Myocyte (in vitro differentiated cells): ENCODE measurements at regions not wholly inside any gene's neighbourhood (a gene's known extent, or its start where the extent isn't known, plus 50 kb on each side); places are given as distances from the start of the nearest gene placed in this dataset.
A peak's percentile ranks its signal among the peaks of the same experiment; 100 is the strongest.
"Not testable (repeated sequence)": the region's sequence is repeated elsewhere in the genome, so short reads cannot be mapped to it uniquely, and the experiment has no call there.

ENCODE experiments used
- DNase-seq: peaks from one replicate; pipeline ENCODE4 v3.0.0-alpha.2; 2012; ENCODE audit warnings: low read depth

DNA sequence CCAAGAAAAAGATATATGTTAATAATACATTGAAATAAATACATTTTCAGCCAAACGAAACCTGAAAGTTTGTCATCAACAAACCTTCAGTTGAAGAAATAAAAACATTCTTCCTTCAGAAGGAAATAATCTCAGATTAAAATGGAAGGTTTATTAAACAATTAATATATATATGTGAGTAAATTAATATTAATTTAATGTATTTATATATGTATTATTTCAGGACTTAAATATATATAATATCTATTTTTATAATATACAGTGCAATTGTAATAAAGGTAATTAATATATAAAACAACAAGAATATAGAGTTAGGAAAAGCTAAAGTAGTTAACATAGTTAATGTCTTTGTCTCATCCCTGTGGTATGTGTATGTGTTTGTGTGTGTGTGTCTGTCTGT is 102.2 kb upstream of the CDC14C start:
- no peak for DNase-seq

DNA sequence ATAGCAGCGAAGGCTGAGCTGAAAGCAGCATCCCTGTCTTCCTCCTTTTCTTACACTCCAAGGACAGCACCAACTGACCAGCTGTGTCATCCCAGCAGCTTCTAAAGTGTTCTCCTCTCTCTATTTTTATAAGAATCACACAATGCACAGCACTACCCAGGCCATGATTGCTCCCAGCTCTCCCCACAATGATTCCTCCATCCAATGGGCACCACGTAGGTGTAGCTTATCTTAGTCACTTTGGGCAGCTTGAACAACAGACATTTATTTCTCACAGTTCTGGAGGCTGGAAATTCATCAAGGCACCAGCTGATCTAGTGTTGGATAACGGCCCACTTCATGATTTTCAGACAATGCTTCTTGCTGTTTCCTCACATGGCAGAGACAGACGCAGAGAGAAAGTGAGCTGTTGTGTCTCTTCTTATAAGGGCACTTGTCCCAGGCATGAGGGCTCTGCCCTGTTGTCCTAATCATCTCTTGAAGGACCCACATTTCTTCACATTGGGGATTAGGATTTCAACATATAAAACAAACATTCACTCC is 92.0 kb upstream of the CDC14C start:
- DNase-seq, result no peak

DNA sequence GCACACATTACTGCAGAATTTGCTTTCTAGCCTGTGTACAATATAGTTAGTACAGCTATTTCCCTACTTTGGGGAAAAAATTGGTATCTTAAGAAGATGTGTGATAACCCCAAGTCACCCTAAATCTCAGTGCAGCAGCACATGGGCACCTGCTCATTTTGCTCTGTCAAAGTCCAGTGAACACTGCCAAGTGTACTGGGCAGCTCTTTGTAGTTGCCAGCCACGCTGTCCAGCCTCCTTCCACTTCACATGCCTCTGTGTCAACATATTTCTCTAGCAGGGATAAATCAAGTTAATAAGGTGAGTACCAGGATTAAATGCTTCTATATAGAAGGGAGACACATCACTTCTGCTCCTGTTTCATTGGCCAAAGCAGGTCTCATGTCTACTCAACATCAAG is 87.1 kb upstream of the CDC14C start:
- no peak for DNase-seq

DNA sequence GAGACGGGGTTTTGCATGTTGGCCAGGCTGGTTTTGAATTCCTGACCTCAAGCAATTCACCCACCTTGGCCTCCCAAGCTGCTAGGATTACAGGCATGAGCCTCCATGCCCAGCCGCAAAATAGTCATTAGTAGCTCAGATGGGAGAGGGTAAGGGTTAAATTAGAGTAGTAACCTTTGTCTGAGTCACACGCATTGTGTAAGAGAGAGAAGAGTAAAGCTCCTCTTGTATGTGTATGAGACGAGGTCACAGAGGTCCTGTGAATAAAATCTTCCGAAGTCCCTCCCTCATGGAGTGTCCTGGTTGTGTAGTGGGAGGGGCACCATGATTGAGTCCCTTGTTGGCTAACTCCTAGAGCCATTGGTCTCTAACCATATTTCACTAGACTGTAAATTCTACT is 85.2 kb upstream of the CDC14C start:
- no peak for DNase-seq

DNA sequence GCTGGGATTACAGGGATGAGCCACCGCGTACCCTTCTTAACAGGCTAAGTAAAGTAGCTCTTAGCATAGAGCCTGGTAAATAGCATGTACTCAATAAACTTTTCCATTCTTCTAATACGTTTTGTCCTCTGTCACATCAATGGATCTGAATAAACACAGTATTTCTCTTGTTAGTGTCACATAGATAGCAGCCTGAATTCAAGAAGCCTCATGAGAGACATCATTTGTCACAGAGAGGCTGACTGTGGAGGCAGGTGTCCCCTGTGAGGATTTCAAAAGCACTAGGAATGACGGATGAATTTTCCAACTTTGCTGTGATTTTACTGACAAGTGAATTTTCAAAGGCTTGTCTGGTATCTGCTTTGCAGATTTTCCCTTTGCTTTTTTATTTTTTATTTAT is 82.6 kb upstream of the CDC14C start:
- DNase-seq, result no peak

DNA sequence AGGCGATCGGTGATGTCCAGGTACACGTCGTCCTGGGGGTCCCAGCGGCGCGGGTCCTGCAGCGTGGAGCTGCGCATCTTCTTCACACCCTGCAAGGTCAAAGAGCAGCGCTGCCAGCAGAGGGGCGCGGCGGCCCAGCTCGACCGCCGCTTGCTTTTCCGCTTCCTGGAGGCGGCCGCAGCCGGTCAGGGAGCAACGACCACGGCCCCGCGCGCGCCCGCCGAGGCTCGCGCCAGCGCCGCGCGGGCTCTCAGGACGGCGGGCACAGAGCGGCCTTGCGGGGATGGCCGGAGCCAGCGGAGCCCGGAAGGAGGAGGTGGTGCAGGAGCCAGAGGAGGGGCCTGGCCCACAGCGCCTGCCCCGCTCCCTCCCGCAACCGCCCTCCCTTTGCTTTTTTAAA is 76.4 kb upstream of the CDC14C start:
- DNase-seq, result no peak

DNA sequence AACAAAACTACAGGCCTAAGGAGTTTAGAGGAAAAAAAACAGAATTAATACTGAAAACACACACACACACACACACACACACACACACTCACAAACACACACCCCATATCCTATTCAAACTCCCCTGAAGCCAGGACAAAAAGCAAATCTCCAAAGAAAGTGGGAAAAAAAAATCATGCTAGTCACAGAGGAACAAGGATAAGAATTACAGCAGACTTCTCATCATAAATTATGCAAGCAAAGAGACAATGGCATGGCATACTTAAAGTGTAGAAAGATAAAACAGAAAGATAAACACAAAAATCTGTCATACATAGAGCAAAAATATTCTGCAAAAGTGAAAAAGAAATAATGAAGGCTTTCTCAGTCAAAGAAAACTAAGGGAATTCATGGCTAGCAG is 63.9 kb upstream of the CDC14C start:
- DNase-seq, result not testable (repeated sequence)

DNA sequence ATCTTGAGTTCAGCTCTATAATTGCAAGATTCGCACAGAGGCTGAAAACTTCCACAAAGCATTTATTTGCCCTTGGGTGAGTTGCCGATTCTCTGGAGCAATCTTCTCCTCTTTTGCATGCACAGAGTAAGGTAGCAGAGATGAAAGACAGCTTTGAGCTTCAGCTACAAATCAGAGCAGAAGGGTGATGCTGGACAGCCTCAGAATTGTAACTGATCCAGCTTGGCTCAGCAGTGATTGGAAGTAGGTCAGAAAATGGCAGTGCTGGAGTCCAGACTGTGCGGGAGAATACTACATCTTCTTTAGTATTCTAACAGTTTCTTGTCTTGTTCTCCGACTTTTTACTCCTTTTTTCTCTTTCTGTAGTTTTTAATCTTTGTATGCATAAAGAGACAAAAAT is 55.4 kb upstream of the CDC14C start:
- DNase-seq, result peak; percentile 2

DNA sequence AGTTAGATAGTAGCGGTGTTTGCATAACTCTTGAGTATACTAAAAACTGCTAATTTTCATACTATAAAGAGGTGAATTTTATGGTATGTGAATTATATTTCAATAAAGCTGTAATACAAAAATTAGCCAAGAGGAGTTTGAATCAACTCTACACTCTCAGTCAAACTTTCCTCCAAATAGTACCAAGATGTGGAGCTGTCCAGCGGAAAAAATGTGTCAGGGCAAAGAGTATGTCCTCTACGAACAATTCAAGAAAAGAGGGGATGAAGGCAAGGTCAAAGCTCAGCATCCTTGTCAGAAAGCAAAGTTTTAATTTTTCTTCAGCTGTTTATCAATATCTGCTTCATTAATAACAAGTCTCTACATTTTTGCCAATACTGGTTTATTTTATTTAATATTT is 51.8 kb upstream of the CDC14C start:
- DNase-seq, result peak; percentile 16
